Stimulated activated CD4-positive, alpha-beta T cell treated with anti-CD3 and anti-CD28 coated beads, Interleukin-4, amount 100 ng/mL, for 48 hours (primary cell): ENCODE measurements at regions not wholly inside any gene's neighbourhood (a gene's known extent, or its start where the extent isn't known, plus 50 kb on each side); places are given as distances from the start of the nearest gene placed in this dataset.
"Not testable (repeated sequence)": the region's sequence is repeated elsewhere in the genome, so short reads cannot be mapped to it uniquely, and the experiment has no call there.

Source experiments
- DNase-seq, 2 donors: peaks; one replicate each; pipeline ENCODE4 v3.0.0-alpha.2; 2020; ENCODE audit warnings: low read depth in 2 of 2

DNA sequence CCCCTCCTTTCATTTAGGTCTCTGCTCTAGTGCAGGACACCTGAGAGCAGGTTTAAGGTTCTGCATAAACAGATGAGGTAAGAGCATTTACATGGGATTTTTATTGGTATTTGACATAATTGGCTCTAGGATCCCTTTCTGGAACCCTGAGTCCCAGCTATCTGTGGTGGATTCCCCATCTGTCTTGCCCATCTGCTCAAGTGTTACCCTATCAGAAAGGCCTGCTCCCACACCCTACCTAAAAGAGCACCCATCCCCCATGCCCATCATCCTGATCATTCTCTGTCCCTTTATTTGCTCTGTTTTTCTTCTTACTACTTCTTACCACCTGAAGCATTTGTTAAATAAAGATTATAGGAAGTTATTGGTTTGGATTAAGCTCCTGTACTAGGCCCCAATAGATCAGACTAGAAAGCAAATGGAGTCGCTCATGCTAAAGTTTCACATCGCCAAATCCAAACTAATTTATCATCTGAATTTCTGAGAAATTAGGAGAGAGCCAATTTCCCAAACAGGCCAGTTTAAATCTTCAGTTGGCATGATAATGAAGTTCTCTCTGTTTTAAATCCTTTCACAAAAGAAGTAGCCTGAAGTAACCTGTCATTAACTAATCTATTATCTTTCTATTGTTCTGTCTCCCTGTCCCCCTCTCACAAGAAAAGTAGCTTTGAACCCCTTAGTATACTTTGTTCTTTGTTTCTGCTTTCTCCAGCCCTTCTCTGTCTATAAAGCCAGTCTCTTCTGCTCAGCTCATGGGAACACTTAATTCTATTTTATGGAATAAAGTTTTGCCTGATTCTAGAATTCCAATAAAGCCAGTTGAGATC lies 178.6 kb downstream of the ZNF674 start:
- no peak for DNase-seq

- DNase-seq, result no peak
Observed at GRCh38 chrX:46354481-46354880, 190.7 kb downstream of the ZNF674 start.

- DNase-seq, result no peak
Observed at GRCh38 chrX:46341767-46342322, 203.4 kb downstream of the ZNF674 start.

DNA sequence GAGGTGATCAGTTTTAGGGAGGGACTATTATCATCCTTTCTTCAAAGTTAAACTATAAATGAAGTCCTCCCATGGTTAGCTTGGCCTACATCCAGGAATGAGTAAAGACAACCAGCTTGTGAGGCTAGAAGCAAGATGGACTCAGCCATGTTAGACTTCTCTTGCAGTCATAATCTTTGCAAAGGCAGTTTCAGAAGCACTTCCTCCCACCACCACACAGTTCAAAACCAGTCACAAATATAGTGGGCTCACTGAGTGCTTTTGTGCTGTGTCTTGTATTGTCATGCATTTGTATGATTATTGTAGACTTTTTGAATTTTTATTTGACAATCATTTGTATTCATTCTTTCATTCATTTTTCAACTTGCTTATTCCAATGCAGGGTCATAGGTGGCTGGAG lies 204.5 kb downstream of the ZNF674 start:
- DNase-seq, result no peak

GRCh38 chrX:46333550-46333949 lies 211.7 kb downstream of the ZNF674 start:
- no peak for DNase-seq

- no peak for DNase-seq
Observed at GRCh38 chrX:46330981-46331380, 214.2 kb downstream of the ZNF674 start.

- DNase-seq, result no peak
Observed at GRCh38 chrX:46330513-46330912, 214.7 kb downstream of the ZNF674 start.

- no peak for DNase-seq
Observed at GRCh38 chrX:46328133-46328532, 217.1 kb downstream of the ZNF674 start.

GRCh38 chrX:46327566-46328115 lies 217.6 kb downstream of the ZNF674 start:
- no peak for DNase-seq

DNA sequence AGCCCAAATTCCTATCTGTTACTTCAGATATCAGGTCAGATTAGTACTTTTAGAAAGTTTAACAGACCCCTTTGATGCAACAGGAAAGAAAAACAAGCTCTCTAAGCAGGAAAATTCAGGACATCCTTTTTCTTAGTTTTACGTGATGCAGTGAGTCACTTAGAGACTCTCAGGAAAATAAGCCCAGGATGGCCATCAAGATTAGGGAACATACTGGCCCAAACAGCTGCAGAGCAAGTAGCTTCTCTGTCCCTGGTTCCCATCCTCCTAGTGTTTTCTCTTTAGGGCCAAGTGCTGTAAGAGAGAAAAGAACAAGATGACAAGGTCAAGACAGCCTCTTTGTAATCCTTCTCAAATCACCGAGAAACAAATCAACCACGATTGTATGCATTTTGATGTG lies 219.1 kb downstream of the ZNF674 start:
- DNase-seq, result no peak

DNA sequence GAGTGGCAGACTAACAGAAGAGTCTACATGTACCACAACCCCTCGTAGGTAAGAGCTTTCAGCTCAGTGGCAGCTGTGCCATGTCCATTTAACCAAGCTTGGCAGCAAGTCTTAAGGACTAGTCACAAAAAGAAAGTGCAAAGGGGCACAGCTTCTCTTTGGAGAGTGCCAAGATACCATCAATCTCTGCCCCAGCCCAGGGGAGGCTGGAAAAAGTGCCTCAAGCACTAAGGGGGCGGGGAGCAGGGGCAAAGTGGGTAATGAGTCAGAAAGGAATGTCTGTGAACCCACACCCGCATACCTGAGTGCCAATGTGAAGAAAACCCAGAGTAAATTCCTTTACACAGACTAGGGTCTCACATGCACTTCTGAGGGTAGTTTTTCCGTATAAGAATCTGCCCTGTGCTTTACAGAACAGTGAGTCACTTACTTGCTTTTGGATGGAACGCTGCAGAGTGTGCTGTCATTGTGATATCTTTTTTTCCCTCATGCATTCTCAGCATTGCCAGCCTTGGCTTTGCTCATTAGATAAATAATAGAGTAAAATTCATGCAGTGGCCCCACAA lies 219.8 kb downstream of the ZNF674 start:
- peak; percentile 34 to 40 for DNase-seq

- DNase-seq, result no peak
Observed at GRCh38 chrX:46324166-46324565, 221.1 kb downstream of the ZNF674 start.

GRCh38 chrX:46322929-46323328 lies 222.3 kb downstream of the ZNF674 start:
- DNase-seq, result not testable (repeated sequence)

GRCh38 chrX:46321676-46322075 lies 223.5 kb downstream of the ZNF674 start:
- DNase-seq, result no peak

DNA sequence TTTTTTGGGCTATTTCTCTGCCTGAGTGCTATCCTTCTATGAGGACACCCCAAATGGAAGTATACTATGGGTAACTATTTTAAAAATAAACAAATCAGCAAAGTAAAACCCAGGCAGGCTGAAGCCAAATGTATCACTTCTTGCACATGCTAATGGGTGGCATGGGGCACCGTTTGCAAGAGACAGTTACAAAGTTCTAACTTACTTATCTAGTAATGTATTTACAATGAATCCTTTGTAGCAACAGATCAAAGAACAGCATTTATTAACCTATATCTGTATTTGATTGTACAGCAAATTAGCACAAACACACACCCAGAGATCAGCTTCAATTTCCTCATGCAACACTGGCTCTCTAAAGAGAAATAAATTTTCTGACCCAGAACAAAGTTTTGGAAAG lies 225.5 kb downstream of the ZNF674 start:
- DNase-seq, result no peak

- no peak for DNase-seq
Observed at GRCh38 chrX:46318551-46318950, 226.7 kb downstream of the ZNF674 start.

GRCh38 chrX:46317163-46317562 lies 228.1 kb downstream of the ZNF674 start:
- DNase-seq, result no peak

DNA sequence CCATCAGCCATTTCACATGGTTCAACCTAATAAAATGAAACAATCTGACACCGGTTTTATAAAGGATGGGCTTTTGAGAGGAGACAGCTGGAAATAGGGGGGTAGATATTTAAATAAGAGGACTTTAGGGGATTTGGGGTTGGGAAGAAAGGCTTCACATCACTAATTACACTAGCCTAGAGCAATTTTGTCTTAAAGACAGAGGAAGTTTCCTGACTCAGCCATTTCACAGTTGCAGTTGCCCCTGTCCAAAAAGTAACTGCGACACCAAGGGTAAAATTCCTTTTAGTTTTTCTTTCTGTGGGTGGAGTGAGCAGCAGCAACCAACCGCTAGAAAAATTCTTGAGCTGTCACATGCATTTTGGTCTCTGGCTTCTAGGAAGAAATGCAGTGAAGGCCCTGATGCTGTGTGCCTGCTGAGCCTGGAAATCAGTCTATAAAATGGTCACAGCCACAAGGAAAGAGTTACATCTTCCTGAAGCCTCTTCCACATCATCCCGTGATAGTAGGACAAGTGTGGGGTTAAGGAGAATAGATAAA lies 233.6 kb downstream of the ZNF674 start:
- no peak for DNase-seq

GRCh38 chrX:46310815-46311497 lies 234.3 kb downstream of the ZNF674 start:
- no peak for DNase-seq

- DNase-seq, result no peak
Observed at GRCh38 chrX:46308110-46308509, 237.1 kb downstream of the ZNF674 start.

DNA sequence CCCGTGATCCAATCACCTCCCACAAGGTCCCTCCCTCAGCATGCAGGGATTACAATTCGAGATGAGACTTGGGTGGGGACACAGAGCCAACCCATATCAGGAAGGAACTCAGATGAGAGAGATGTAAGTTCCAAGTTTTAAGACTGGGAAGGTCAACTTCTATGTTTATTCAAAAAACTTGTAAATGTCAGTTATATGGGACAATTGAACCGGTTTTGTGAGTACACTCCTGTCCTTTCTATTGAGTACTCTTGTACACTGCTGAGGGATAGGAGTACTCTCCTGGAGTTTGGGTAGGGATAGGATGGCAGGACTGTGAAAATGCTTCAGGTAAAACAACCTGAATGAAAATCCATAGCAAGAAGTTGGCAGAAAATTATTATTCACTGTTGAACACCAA lies 239.1 kb downstream of the ZNF674 start:
- DNase-seq, result no peak

DNA sequence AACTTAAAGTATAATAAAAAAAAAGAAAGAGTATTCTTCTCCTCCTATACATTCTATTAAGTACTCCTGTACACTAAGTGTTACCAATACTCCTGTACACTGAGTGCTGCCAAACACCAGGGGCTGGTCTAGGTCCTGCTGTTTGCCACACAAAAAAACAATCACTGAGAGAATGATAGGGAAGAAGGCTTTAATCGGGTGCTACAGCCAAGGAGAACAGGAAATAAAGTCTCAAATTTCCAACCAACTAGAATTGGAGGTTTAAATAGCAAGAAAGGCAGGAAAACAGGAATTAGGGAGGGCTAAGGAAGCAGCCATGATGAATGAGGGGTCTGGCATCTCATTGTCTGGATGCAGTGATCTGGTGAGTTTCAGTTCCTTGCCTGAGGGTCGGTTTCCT lies 239.8 kb downstream of the ZNF674 start:
- DNase-seq, result no peak
